H9 (cell line): ENCODE measurements at regions not wholly inside any gene's neighbourhood (a gene's known extent, or its start where the extent isn't known, plus 50 kb on each side); places are given as distances from the start of the nearest gene placed in this dataset.

Experiments
- DNase-seq: peaks from one replicate; pipeline ENCODE4 v3.0.0-alpha.2; 2017
- H2AFZ ChIP-seq: one replicate; pipeline ENCODE4 v1.6.1; 2013; ENCODE audit warnings: mild to moderate bottlenecking, low read length, control low read depth, moderate library complexity
- H2AK5ac ChIP-seq: 2 replicates; pipeline ENCODE4 v1.6.1; 2013; ENCODE audit warnings: low read length, control low read depth, mixed read lengths; ENCODE audit not compliant: insufficient read length
- H2BK120ac ChIP-seq: one replicate; pipeline ENCODE4 v1.6.1; 2013; ENCODE audit warnings: low read depth, mild to moderate bottlenecking, low read length, control low read depth, inconsistent platforms; ENCODE audit not compliant: poor library complexity, severe bottlenecking
- H2BK12ac ChIP-seq: 2 replicates; pipeline ENCODE4 v1.6.1; 2013; ENCODE audit warnings: low read length, control low read depth, mixed read lengths, low read depth; ENCODE audit not compliant: insufficient read length
- H2BK15ac ChIP-seq: 2 replicates; pipeline ENCODE4 v1.6.1; 2013; ENCODE audit warnings: low read depth, low read length, control low read depth
- H2BK20ac ChIP-seq: one replicate; pipeline ENCODE4 v1.6.1; 2013; ENCODE audit warnings: low read depth, mild to moderate bottlenecking, low read length, control low read depth, inconsistent platforms; ENCODE audit not compliant: poor library complexity, severe bottlenecking
- H2BK5ac ChIP-seq: 2 replicates; pipeline ENCODE4 v1.6.1; 2013; ENCODE audit warnings: low read length, control low read depth, mixed read lengths; ENCODE audit not compliant: insufficient read length
- H3K14ac ChIP-seq: 2 replicates; pipeline ENCODE4 v1.6.1; 2013; ENCODE audit warnings: low read length, control low read depth; ENCODE audit not compliant: insufficient read depth
- H3K18ac ChIP-seq: 2 replicates; pipeline ENCODE4 v1.6.1; 2013; ENCODE audit warnings: low read depth, mild to moderate bottlenecking, mixed read lengths, low read length, control low read depth; ENCODE audit not compliant: insufficient read length
- H3K23ac ChIP-seq: 2 replicates; pipeline ENCODE4 v1.6.1; 2013; ENCODE audit warnings: low read length, control low read depth, mixed read lengths, low read depth; ENCODE audit not compliant: insufficient read length
- H3K23me2 ChIP-seq: 2 replicates; pipeline ENCODE4 v1.6.1; 2013; ENCODE audit warnings: low read depth, mild to moderate bottlenecking, mixed read lengths, low read length, control low read depth; ENCODE audit not compliant: insufficient read length, poor library complexity, severe bottlenecking
- H3K27ac ChIP-seq: 2 replicates; pipeline ENCODE4 v1.5.1; 2013; ENCODE audit warnings: low read length, control low read depth, mixed read lengths, low read depth; ENCODE audit not compliant: insufficient read length
- H3K27me3 ChIP-seq: 2 replicates; pipeline ENCODE4 v1.6.1; 2013; ENCODE audit warnings: low read length, control low read depth, inconsistent platforms; ENCODE audit not compliant: insufficient read depth
- H3K4ac ChIP-seq: 2 replicates; pipeline ENCODE4 v1.6.1; 2013; ENCODE audit warnings: low read depth, mild to moderate bottlenecking, control low read depth, inconsistent platforms, low read length, moderate library complexity
- H3K4me1 ChIP-seq: 2 replicates; pipeline ENCODE4 v1.6.1; 2013; ENCODE audit warnings: low read length, control low read depth, inconsistent platforms; ENCODE audit not compliant: insufficient read depth
- H3K4me2 ChIP-seq: 2 replicates; pipeline ENCODE4 v1.6.1; 2013; ENCODE audit warnings: low read length, control low read depth, mixed read lengths; ENCODE audit not compliant: insufficient read length, insufficient read depth
- H3K56ac ChIP-seq: 2 replicates; pipeline ENCODE4 v1.6.1; 2013; ENCODE audit warnings: low read depth, mild to moderate bottlenecking, mixed read lengths, low read length, control low read depth; ENCODE audit not compliant: insufficient read length
- H3K79me1 ChIP-seq: 2 replicates; pipeline ENCODE4 v1.6.1; 2013; ENCODE audit warnings: low read depth, mild to moderate bottlenecking, moderate library complexity, low read length, control low read depth, inconsistent platforms; ENCODE audit not compliant: insufficient read depth, poor library complexity, severe bottlenecking
- H3K79me2 ChIP-seq: 2 replicates; pipeline ENCODE4 v1.6.1; 2013; ENCODE audit warnings: low read length, control low read depth, inconsistent platforms; ENCODE audit not compliant: insufficient read depth
- H3K9ac ChIP-seq: 2 replicates; pipeline ENCODE4 v1.6.1; 2013; ENCODE audit warnings: low read length, control low read depth, mixed read lengths; ENCODE audit not compliant: insufficient read length; ENCODE audit errors: extremely low read depth
- H3K9me3 ChIP-seq: one replicate; pipeline ENCODE4 v1.6.1; 2013; ENCODE audit warnings: low read depth, low read length, inconsistent platforms; ENCODE audit not compliant: control insufficient read depth
- H3T11ph ChIP-seq: one replicate; pipeline ENCODE4 v1.6.1; 2013; ENCODE audit warnings: mild to moderate bottlenecking, low read length, control low read depth, inconsistent platforms
- H4K20me1 ChIP-seq: one replicate; pipeline ENCODE4 v1.6.1; 2013; ENCODE audit not compliant: control insufficient read depth, insufficient read length, insufficient read depth
- H4K5ac ChIP-seq: 2 replicates; pipeline ENCODE4 v1.6.1; 2013; ENCODE audit warnings: low read depth, mild to moderate bottlenecking, mixed read lengths, low read length, control low read depth; ENCODE audit not compliant: insufficient read length
- H4K8ac ChIP-seq: replicated peaks from 2 replicates; pipeline ENCODE4 v1.6.1; 2013; ENCODE audit warnings: low read length, control low read depth, mixed read lengths, low read depth; ENCODE audit not compliant: insufficient read length
- H4K91ac ChIP-seq: 2 replicates; pipeline ENCODE4 v1.6.1; 2013; ENCODE audit warnings: low read depth, mild to moderate bottlenecking, moderate library complexity, mixed read lengths, low read length, control low read depth; ENCODE audit not compliant: insufficient read length
- H3K27ac Mint-ChIP-seq, 3 experiments: 2 replicates in 2 of 3; 3 replicates in 1 of 3; pipeline ENCODE4 v1.8.0; 2020 to 2021; ENCODE audit warnings: mixed read lengths in 3 of 3, mild to moderate bottlenecking in 1 of 3, moderate library complexity in 1 of 3
- H3K27me3 Mint-ChIP-seq: 2 replicates; pipeline ENCODE4 v1.8.0; 2021; ENCODE audit warnings: low read depth, mild to moderate bottlenecking, moderate library complexity, mixed read lengths
- H3K36me3 Mint-ChIP-seq, 3 experiments: 2 replicates in 2 of 3; 3 replicates in 1 of 3; pipeline ENCODE4 v1.8.0; 2020 to 2021; ENCODE audit warnings: low read depth in 3 of 3, mixed read lengths in 3 of 3; ENCODE audit not compliant: insufficient read depth in 1 of 3
- H3K4me1 Mint-ChIP-seq, 2 experiments: 2 replicates each; pipeline ENCODE4 v1.8.0; 2020; ENCODE audit warnings: mixed read lengths in 2 of 2
- H3K4me3 Mint-ChIP-seq, 2 experiments: 2 replicates in 1 of 2; 3 replicates in 1 of 2; pipeline ENCODE4 v1.8.0; 2020 to 2021; ENCODE audit warnings: mild to moderate bottlenecking in 2 of 2, mixed read lengths in 2 of 2, moderate library complexity in 1 of 2
- H3K9me3 Mint-ChIP-seq, 2 experiments: 2 replicates in 1 of 2; 3 replicates in 1 of 2; pipeline ENCODE4 v1.8.0; 2020; ENCODE audit warnings: mild to moderate bottlenecking in 2 of 2, mixed read lengths in 2 of 2, moderate library complexity in 1 of 2
- WGBS: extraction: QIAGEN DNeasy Blood & Tissue Kit; methylation state at CpG from one replicate; pipeline ENCODE4 v1.1.7; 2013; ENCODE audit warnings: missing lambda C conversion rate, low lambda C conversion rate, mixed read lengths; ENCODE audit not compliant: insufficient read length; ENCODE audit errors: extremely low coverage; 5-methylcytosine and 5-hydroxymethylcytosine counted together
- TF ChIP-seq, protein P1 (sequence below): fragments of 200-600 bp; sonication (generic); conservative IDR thresholded peaks from 3 replicates; pipeline ENCODE4 v1.8.0; 2021; ENCODE audit warnings: antibody characterized with exemption, mild to moderate bottlenecking

DNA sequence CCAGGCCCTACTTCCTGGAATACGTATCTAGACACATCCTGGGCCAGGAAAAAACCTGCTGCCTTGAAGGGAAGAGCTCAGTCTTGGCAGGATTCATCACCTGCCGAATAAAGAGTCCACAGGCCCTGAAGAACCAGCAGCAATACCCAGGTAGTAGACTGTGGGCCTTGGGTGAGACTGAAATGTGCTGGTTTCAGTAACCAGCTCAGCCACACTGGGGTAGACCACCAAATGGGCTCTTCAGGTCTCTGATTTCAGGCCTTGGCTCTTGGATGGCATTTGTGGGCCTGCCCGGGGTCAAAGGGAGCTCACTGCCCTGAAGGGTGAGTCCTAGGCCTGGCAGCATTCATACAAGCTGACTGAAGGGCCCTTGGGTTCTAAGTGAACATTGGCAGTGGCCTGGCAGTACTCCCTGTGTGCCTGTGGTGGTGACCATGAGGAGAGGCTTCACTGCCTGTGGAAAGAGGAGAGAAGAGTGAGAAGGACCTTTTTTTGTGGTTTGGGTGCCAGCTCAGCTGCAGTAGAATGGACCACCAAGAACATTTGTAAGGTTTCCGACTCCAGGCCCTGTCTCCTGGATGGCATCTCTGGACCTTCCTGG lies 175.1 kb downstream of the ANKRD30B start:
- H3K27ac Mint-ChIP-seq = no peak overlapping the region
- H2AFZ ChIP-seq = no peak overlapping the region
- no peaks in the 10 kb centered on the region for H3K23me2 ChIP-seq
- H4K91ac ChIP-seq = no peak overlapping the region
- peaks cover 96 to 97% of the 10 kb centered on the region in 2 experiments for H3K9me3 Mint-ChIP-seq
- peaks cover 22 to 33% (median 24%) of the 10 kb centered on the region in 3 experiments; a peak in 6 of 7 replicates for H3K36me3 Mint-ChIP-seq
- no peak overlapping the region for H4K5ac ChIP-seq
- peaks cover 2% of the 10 kb centered on the region; the same call in 1 of the 2 replicates for H3K27me3 Mint-ChIP-seq
- no peak overlapping the region for H3K56ac ChIP-seq
- H3K4me1 ChIP-seq = no peaks in the 10 kb centered on the region
- no peaks in the 10 kb centered on the region for H3K4me1 Mint-ChIP-seq
- H2BK5ac ChIP-seq = no peak overlapping the region
- TF ChIP-seq, protein P1, sequence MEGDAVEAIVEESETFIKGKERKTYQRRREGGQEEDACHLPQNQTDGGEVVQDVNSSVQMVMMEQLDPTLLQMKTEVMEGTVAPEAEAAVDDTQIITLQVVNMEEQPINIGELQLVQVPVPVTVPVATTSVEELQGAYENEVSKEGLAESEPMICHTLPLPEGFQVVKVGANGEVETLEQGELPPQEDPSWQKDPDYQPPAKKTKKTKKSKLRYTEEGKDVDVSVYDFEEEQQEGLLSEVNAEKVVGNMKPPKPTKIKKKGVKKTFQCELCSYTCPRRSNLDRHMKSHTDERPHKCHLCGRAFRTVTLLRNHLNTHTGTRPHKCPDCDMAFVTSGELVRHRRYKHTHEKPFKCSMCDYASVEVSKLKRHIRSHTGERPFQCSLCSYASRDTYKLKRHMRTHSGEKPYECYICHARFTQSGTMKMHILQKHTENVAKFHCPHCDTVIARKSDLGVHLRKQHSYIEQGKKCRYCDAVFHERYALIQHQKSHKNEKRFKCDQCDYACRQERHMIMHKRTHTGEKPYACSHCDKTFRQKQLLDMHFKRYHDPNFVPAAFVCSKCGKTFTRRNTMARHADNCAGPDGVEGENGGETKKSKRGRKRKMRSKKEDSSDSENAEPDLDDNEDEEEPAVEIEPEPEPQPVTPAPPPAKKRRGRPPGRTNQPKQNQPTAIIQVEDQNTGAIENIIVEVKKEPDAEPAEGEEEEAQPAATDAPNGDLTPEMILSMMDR = no peak
- no peak overlapping the region for H3K23ac ChIP-seq
- H3K79me2 ChIP-seq = no peaks in the 10 kb centered on the region
- no peak overlapping the region for H3K14ac ChIP-seq
- no peak overlapping the region for H3K9ac ChIP-seq
- no peak overlapping the region for H2AK5ac ChIP-seq
- H3K4me2 ChIP-seq = no peak overlapping the region
- peaks cover 90% of the 10 kb centered on the region for H3K9me3 ChIP-seq
- no peaks in the 10 kb centered on the region for H3K79me1 ChIP-seq
- H2BK12ac ChIP-seq = no peak overlapping the region
- H3K27me3 ChIP-seq = no peaks in the 10 kb centered on the region
- H2BK20ac ChIP-seq = no peak overlapping the region
- no CpG with 5 or more reads among the region's 4 CpGs for WGBS
- no peak overlapping the region for H3T11ph ChIP-seq
- no peak overlapping the region for H3K4me3 Mint-ChIP-seq
- H3K27ac ChIP-seq = no peak overlapping the region
- no peak overlapping the region for H3K18ac ChIP-seq
- H4K20me1 ChIP-seq = no peaks in the 10 kb centered on the region
- no peak overlapping the region for H2BK120ac ChIP-seq
- H4K8ac ChIP-seq = no peak overlapping the region
- H2BK15ac ChIP-seq = no peak overlapping the region
- no peak for DNase-seq
- no peak overlapping the region for H3K4ac ChIP-seq
